ENCODE measurements at regions not wholly inside any gene's neighbourhood (a gene's known extent, or its start where the extent isn't known, plus 50 kb on each side); places are given as distances from the start of the nearest gene placed in this dataset.

DNA sequence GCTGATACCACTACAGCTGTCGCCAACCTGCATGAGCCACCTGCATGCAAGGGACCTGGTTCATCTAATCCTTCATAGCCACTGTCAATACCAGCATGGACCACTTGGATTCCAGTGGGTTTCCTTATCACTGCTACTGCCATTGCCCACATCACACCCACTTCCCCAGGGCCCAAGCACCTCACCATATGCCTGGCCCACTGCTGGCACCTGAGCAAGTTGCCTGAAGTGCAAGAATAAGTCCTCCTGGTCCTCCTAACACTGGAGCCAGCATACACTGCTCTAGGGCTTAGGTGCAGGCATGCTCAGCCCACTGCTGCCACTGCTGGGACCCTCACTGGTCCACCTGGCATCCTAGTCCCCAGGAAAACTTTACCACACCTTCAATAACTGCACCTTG is 1136.8 kb upstream of the ADGRL4 start:
- TF ChIP-seq CTCF (conservative IDR thresholded peaks at IDR 0.05; ENCODE audit: low read length): no peak
- no peak for TF ChIP-seq EZH2phosphoT487 (IDR thresholded peaks at IDR 0.05; ENCODE audit: borderline replicate concordance, low read depth, low read length)
